ENCODE measurements at regions not wholly inside any gene's neighbourhood (a gene's known extent, or its start where the extent isn't known, plus 50 kb on each side); places are given as distances from the start of the nearest gene placed in this dataset.

GRCh38 chr2:66057844-66058243 is 377.1 kb upstream of the MEIS1 start:
- TF ChIP-seq CTCF (IDR thresholded peaks at IDR 0.05) (no peak), POLR2A (IDR thresholded peaks at IDR 0.05) (no peak)

All from Peyer's patch (tissue), 4 donors.